SK-N-SH treated with all-trans-retinoic acid at 6 μM for 48 hours (cell line): ENCODE measurements at regions not wholly inside any gene's neighbourhood (a gene's known extent, or its start where the extent isn't known, plus 50 kb on each side); places are given as distances from the start of the nearest gene placed in this dataset.

Source experiments
- ARNTL ChIP-seq: fragments of 450-650 bp; formaldehyde crosslinking; IDR thresholded peaks from 2 replicates; pipeline ENCODE4 v1.5.0; 2020; ENCODE audit warnings: low read depth, mild to moderate bottlenecking, moderate library complexity, borderline replicate concordance
- CSRNP3 ChIP-seq: fragments of 250-450 bp; sonication (Bioruptor Pico); IDR thresholded peaks from 2 replicates; pipeline ENCODE4 v1.5.1; 2021; ENCODE audit warnings: mild to moderate bottlenecking, moderate library complexity
- ISL1 ChIP-seq: fragments of 250-450 bp; sonication (Bioruptor Pico); IDR thresholded peaks from 2 replicates; pipeline ENCODE4 v2.1.2; 2022; ENCODE audit warnings: mild to moderate bottlenecking, moderate library complexity
- OSR1 ChIP-seq: fragments of 250-450 bp; sonication (Bioruptor Pico); IDR thresholded peaks from 2 replicates; pipeline ENCODE4 v1.8.0; 2022; ENCODE audit warnings: moderate library complexity, mild to moderate bottlenecking, inconsistent platforms
- POU6F1 ChIP-seq: fragments of 250-450 bp; sonication (Bioruptor Pico); IDR thresholded peaks from 2 replicates; pipeline ENCODE4 v1.8.0; 2021; ENCODE audit warnings: low read depth, mild to moderate bottlenecking, moderate library complexity, borderline replicate concordance
- PPARA ChIP-seq: fragments of 250-450 bp; sonication (Bioruptor Pico); IDR thresholded peaks from 2 replicates; pipeline ENCODE4 v1.5.0; 2020; ENCODE audit warnings: mild to moderate bottlenecking, borderline replicate concordance
- RARB ChIP-seq: fragments of 250-450 bp; sonication (Bioruptor Pico); IDR thresholded peaks from 2 replicates; pipeline ENCODE4 v1.8.0; 2021; ENCODE audit warnings: mild to moderate bottlenecking, moderate library complexity
- ZC3H10 ChIP-seq: fragments of 250-450 bp; sonication (Bioruptor Pico); IDR thresholded peaks from 2 replicates; pipeline ENCODE4 v1.5.1; 2021; ENCODE audit warnings: mild to moderate bottlenecking, moderate library complexity
- ZFP3 ChIP-seq: fragments of 250-450 bp; sonication (Bioruptor Pico); IDR thresholded peaks from 2 replicates; pipeline ENCODE4 v1.5.0; 2020; ENCODE audit warnings: mild to moderate bottlenecking, moderate library complexity
- ZFP30 ChIP-seq: fragments of 450-650 bp; formaldehyde crosslinking; IDR thresholded peaks from 2 replicates; pipeline ENCODE4 v1.5.0; 2022; ENCODE audit warnings: mild to moderate bottlenecking, moderate library complexity
- ZNF565 ChIP-seq: fragments of 450-650 bp; formaldehyde crosslinking; conservative IDR thresholded peaks from 2 replicates; pipeline ENCODE4 v1.5.0; 2020; ENCODE audit warnings: low read depth, mild to moderate bottlenecking, moderate library complexity
- ZNF8 ChIP-seq: fragments of 450-650 bp; formaldehyde crosslinking; IDR thresholded peaks from 2 replicates; pipeline ENCODE4 v1.5.0; 2020; ENCODE audit warnings: mild to moderate bottlenecking, moderate library complexity
- TF ChIP-seq, protein P1 (sequence below): fragments of 250-450 bp; sonication (Bioruptor Pico); IDR thresholded peaks from 2 replicates; pipeline ENCODE4 v1.8.0; 2020; ENCODE audit warnings: mild to moderate bottlenecking, moderate library complexity, borderline replicate concordance
- TF ChIP-seq, protein P2 (sequence below): fragments of 250-450 bp; sonication (Bioruptor Pico); IDR thresholded peaks from 2 replicates; pipeline ENCODE4 v1.5.1; 2020; ENCODE audit warnings: low read depth, mild to moderate bottlenecking, moderate library complexity

- TF ChIP-seq ISL1 (CRISPR knock-in tag) = no peak
- TF ChIP-seq, protein P1, sequence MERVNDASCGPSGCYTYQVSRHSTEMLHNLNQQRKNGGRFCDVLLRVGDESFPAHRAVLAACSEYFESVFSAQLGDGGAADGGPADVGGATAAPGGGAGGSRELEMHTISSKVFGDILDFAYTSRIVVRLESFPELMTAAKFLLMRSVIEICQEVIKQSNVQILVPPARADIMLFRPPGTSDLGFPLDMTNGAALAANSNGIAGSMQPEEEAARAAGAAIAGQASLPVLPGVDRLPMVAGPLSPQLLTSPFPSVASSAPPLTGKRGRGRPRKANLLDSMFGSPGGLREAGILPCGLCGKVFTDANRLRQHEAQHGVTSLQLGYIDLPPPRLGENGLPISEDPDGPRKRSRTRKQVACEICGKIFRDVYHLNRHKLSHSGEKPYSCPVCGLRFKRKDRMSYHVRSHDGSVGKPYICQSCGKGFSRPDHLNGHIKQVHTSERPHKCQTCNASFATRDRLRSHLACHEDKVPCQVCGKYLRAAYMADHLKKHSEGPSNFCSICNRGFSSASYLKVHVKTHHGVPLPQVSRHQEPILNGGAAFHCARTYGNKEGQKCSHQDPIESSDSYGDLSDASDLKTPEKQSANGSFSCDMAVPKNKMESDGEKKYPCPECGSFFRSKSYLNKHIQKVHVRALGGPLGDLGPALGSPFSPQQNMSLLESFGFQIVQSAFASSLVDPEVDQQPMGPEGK (CRISPR knock-in tag) = no peak
- no peak for TF ChIP-seq RARB (CRISPR knock-in tag)
- TF ChIP-seq CSRNP3 (CRISPR knock-in tag) = no peak
- no peak for TF ChIP-seq POU6F1 (CRISPR knock-in tag)
- no peak for TF ChIP-seq PPARA (CRISPR knock-in tag)
- no peak for TF ChIP-seq ZFP30 (CRISPR knock-in tag)
- no peak for TF ChIP-seq OSR1 (CRISPR knock-in tag)
- TF ChIP-seq, protein P2, sequence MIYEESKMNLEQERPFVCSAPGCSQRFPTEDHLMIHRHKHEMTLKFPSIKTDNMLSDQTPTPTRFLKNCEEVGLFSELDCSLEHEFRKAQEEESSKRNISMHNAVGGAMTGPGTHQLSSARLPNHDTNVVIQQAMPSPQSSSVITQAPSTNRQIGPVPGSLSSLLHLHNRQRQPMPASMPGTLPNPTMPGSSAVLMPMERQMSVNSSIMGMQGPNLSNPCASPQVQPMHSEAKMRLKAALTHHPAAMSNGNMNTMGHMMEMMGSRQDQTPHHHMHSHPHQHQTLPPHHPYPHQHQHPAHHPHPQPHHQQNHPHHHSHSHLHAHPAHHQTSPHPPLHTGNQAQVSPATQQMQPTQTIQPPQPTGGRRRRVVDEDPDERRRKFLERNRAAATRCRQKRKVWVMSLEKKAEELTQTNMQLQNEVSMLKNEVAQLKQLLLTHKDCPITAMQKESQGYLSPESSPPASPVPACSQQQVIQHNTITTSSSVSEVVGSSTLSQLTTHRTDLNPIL (CRISPR knock-in tag) = no peak
- no peak for TF ChIP-seq ZNF8 (CRISPR knock-in tag)
- no peak for TF ChIP-seq ZNF565 (CRISPR knock-in tag)
- TF ChIP-seq ZFP3 (CRISPR knock-in tag) = no peak
- TF ChIP-seq ZC3H10 (CRISPR knock-in tag) = no peak
- no peak for TF ChIP-seq ARNTL
These were observed 165.4 kb upstream of the FOXQ1 start for GRCh38 chr6:1146500-1146899.
